ENCODE measurements at regions not wholly inside any gene's neighbourhood (a gene's known extent, or its start where the extent isn't known, plus 50 kb on each side); places are given as distances from the start of the nearest gene placed in this dataset.

- no peaks in the 10 kb centered on the region for H4K20me1 ChIP-seq (ENCODE audit: insufficient read depth, low read length)
- intact Hi-C loops (cut with micrococcal nuclease) = no loop called here
- H3K9me3 ChIP-seq (replicated peaks in 1 of 2; ENCODE audit: control insufficient read depth in 1 of 2, insufficient read depth in 1 of 2, low read length in 2 of 2) = no peaks in the 10 kb centered on the region
- Mint-ChIP-seq H3K4me1 (no peaks in the 10 kb centered on the region), H3K27me3 (ENCODE audit: low read depth in 3 of 3) (peaks cover 0 to 4% (median 0%) of the 10 kb centered on the region in 3 donors), H3K27ac (no peak overlapping the region), H3K36me3 (no peaks in the 10 kb centered on the region), H3K9me3 (peaks cover 1 to 8% (median 5%) of the 10 kb centered on the region in 7 donors), H3K4me3 (no peak overlapping the region)
- no peak overlapping the region for H3K27ac ChIP-seq (ENCODE audit: low read depth in 1 of 2, low read length in 2 of 2)
- no peak overlapping the region for H3K4me2 ChIP-seq (replicated peaks; ENCODE audit: extremely low read depth, low read length, poor library complexity, severe bottlenecking)
- H2AFZ ChIP-seq (ENCODE audit: insufficient read depth, low read depth, low read length, poor library complexity, severe bottlenecking) = no peak overlapping the region
- no peaks in the 10 kb centered on the region for H3K36me3 ChIP-seq (replicated peaks in 1 of 2; ENCODE audit: control insufficient read depth in 1 of 2, insufficient read depth in 2 of 2, low read length in 2 of 2)
- no peaks in the 10 kb centered on the region for H3K79me2 ChIP-seq (ENCODE audit: insufficient read depth, low read length)
- no peak for DNase-seq
- WGBS (ENCODE audit: insufficient coverage) = 87% methylated on average over 6 of the region's 9 CpGs
- no peaks in the 10 kb centered on the region for H3K27me3 ChIP-seq (ENCODE audit: control insufficient read depth in 2 of 2, insufficient read depth in 2 of 2, low read length in 2 of 2)
- no peak overlapping the region for H3K4me3 ChIP-seq (replicated peaks in 1 of 3; ENCODE audit: low read depth in 2 of 3, low read length in 3 of 3)
- no peaks in the 10 kb centered on the region for H3K4me1 ChIP-seq (ENCODE audit: control insufficient read depth in 1 of 2, insufficient read depth in 2 of 2, low read length in 2 of 2)
- no peak overlapping the region for H3K9ac ChIP-seq (ENCODE audit: insufficient read depth, low read length, poor library complexity, severe bottlenecking)
- no peak for TF ChIP-seq CTCF (IDR thresholded peaks at IDR 0.05)
Observed at GRCh38 chr12:105672121-105672975, 341.9 kb downstream of the C12orf75 start.

GRCh38 chr12:105674871-105675699 is 344.6 kb downstream of the C12orf75 start:
- Mint-ChIP-seq H3K9me3 (peaks cover 0 to 8% (median 3%) of the 10 kb centered on the region in 7 donors), H3K4me1 (no peaks in the 10 kb centered on the region), H3K27ac (no peak overlapping the region), H3K4me3 (no peak overlapping the region), H3K36me3 (no peaks in the 10 kb centered on the region), H3K27me3 (ENCODE audit: low read depth in 3 of 3) (peaks cover 0 to 2% (median 0%) of the 10 kb centered on the region in 3 donors)
- Histone ChIP-seq H3K4me2 (replicated peaks; ENCODE audit: extremely low read depth, low read length, poor library complexity, severe bottlenecking) (no peak overlapping the region), H3K9ac (ENCODE audit: insufficient read depth, low read length, poor library complexity, severe bottlenecking) (no peak overlapping the region), H4K20me1 (ENCODE audit: insufficient read depth, low read length) (no peaks in the 10 kb centered on the region), H3K4me1 (ENCODE audit: control insufficient read depth in 1 of 2, insufficient read depth in 2 of 2, low read length in 2 of 2) (no peaks in the 10 kb centered on the region), H3K36me3 (replicated peaks in 1 of 2; ENCODE audit: control insufficient read depth in 1 of 2, insufficient read depth in 2 of 2, low read length in 2 of 2) (no peaks in the 10 kb centered on the region), H3K27me3 (ENCODE audit: control insufficient read depth in 2 of 2, insufficient read depth in 2 of 2, low read length in 2 of 2) (no peaks in the 10 kb centered on the region), H3K27ac (ENCODE audit: low read depth in 1 of 2, low read length in 2 of 2) (no peak overlapping the region), H2AFZ (ENCODE audit: insufficient read depth, low read depth, low read length, poor library complexity, severe bottlenecking) (no peak overlapping the region), H3K4me3 (replicated peaks in 1 of 3; ENCODE audit: low read depth in 2 of 3, low read length in 3 of 3) (no peak overlapping the region), H3K9me3 (replicated peaks in 1 of 2; ENCODE audit: control insufficient read depth in 1 of 2, insufficient read depth in 1 of 2, low read length in 2 of 2) (no peaks in the 10 kb centered on the region), H3K79me2 (ENCODE audit: insufficient read depth, low read length) (no peaks in the 10 kb centered on the region)
- intact Hi-C loops (cut with micrococcal nuclease) = no loop called here
- DNase-seq = no peak
- TF ChIP-seq CTCF (IDR thresholded peaks at IDR 0.05) = no peak
- WGBS (ENCODE audit: insufficient coverage) = 77% methylated on average over 2 of the region's 2 CpGs
